B cell (primary cell): ENCODE measurements at regions not wholly inside any gene's neighbourhood (a gene's known extent, or its start where the extent isn't known, plus 50 kb on each side); places are given as distances from the start of the nearest gene placed in this dataset.
A peak's percentile ranks its signal among the peaks of the same experiment; 100 is the strongest.

Experiments
- ATAC-seq: fragments of 200-7000 bp; cut with Tn5 transposase; one replicate; pipeline ENCODE4 v1.10.0; 2021; ENCODE audit warnings: low read depth, mild to moderate bottlenecking, moderate number of reproducible peaks, moderate library complexity
- CTCF ChIA-PET: fragments of 350-600 bp; sonication (Branson Sonifier 250); formaldehyde crosslinking; loops from one replicate; lab custom pipeline; 2021; ENCODE audit warnings: antibody characterized with exemption, inconsistent platforms; lab: Charles Lee
- POLR2A ChIA-PET: fragments of 350-600 bp; sonication (Branson Sonifier 250); formaldehyde crosslinking; loops from one replicate; lab custom pipeline; 2021; ENCODE audit warnings: antibody characterized with exemption; lab: Charles Lee
- DNase-seq: peaks from one replicate; pipeline ENCODE4 v3.0.0; 2013
- H2AFZ ChIP-seq: 2 replicates; pipeline ENCODE4 v1.6.1; 2012; ENCODE audit warnings: mild to moderate bottlenecking, low read depth, low read length; ENCODE audit not compliant: insufficient read depth, poor library complexity, severe bottlenecking
- H3K27ac ChIP-seq, 2 donors: 1 replicate in 1 of 2; 2 replicates in 1 of 2; pipeline ENCODE4 v1.5.1; 2012 to 2013; ENCODE audit warnings: low read length in 2 of 2, mild to moderate bottlenecking in 2 of 2, moderate library complexity in 1 of 2
- H3K27me3 ChIP-seq, 4 experiments: fragments of 200-600 bp in 1 of 4; sonication (generic) in 1 of 4; replicated peaks in 1 of 4; 1 replicate in 2 of 4; 2 replicates in 2 of 4; pipeline versions ENCODE4 v1.6.1 to v1.7.0; 2013 to 2016; ENCODE audit warnings: low read length in 3 of 4, mild to moderate bottlenecking in 2 of 4, mixed read lengths in 1 of 4, moderate library complexity in 1 of 4; ENCODE audit not compliant: insufficient read depth in 4 of 4, control insufficient read depth in 3 of 4; ENCODE audit errors: control extremely low read depth in 1 of 4
- H3K36me3 ChIP-seq, 2 experiments: replicated peaks in 1 of 2; 1 replicate in 1 of 2; 2 replicates in 1 of 2; pipeline versions ENCODE4 v1.6.1 to v1.7.1; 2013; ENCODE audit warnings: low read length in 1 of 2; ENCODE audit not compliant: insufficient read depth in 2 of 2, control insufficient read depth in 1 of 2; ENCODE audit errors: control extremely low read depth in 1 of 2, extremely low read depth in 1 of 2
- H3K4me1 ChIP-seq, 2 donors: fragments of 200-600 bp in 1 of 2; sonication (generic) in 1 of 2; 1 replicate in 1 of 2; 2 replicates in 1 of 2; pipeline versions ENCODE4 v1.5.1 to v1.6.1; 2013 to 2017; ENCODE audit warnings: low read length in 2 of 2; ENCODE audit not compliant: control insufficient read depth in 2 of 2, insufficient read depth in 2 of 2
- H3K4me2 ChIP-seq: replicated peaks from 2 replicates; pipeline ENCODE3; 2012; ENCODE audit warnings: mild to moderate bottlenecking, low read depth, low read length; ENCODE audit not compliant: poor library complexity, severe bottlenecking
- H3K4me3 ChIP-seq, 5 experiments: fragments of 200-600 bp in 1 of 5; sonication (generic) in 1 of 5; 1 replicate in 3 of 5; 2 replicates in 2 of 5; pipeline versions ENCODE4 v1.5.1 to v1.7.0; 2011 to 2016; ENCODE audit warnings: low read length in 4 of 5, mild to moderate bottlenecking in 4 of 5, low read depth in 2 of 5, control low read depth in 1 of 5, moderate library complexity in 1 of 5; ENCODE audit not compliant: insufficient read depth in 1 of 5; ENCODE audit errors: control extremely low read depth in 1 of 5, extremely low read depth in 1 of 5
- H3K79me2 ChIP-seq: fragments of 200-600 bp; sonication (generic); one replicate; pipeline ENCODE4 v1.6.0; 2016; ENCODE audit warnings: low read length; ENCODE audit not compliant: control insufficient read depth, insufficient read depth
- H3K9ac ChIP-seq: fragments of 200-600 bp; sonication (generic); 2 replicates; pipeline ENCODE4 v1.6.1; 2017; ENCODE audit warnings: mild to moderate bottlenecking, low read length, moderate library complexity
- H3K9me3 ChIP-seq, 3 donors: one replicate each; pipeline versions ENCODE4 v1.6.1 to v1.7.1; 2013; ENCODE audit warnings: low read length in 2 of 3; ENCODE audit not compliant: control insufficient read depth in 2 of 3, insufficient read depth in 1 of 3; ENCODE audit errors: control extremely low read depth in 1 of 3
- H4K20me1 ChIP-seq: 2 replicates; pipeline ENCODE4 v1.6.0; 2012; ENCODE audit warnings: mild to moderate bottlenecking, low read length; ENCODE audit not compliant: insufficient read depth, control insufficient read depth, poor library complexity, severe bottlenecking
- H3K27ac Mint-ChIP-seq: one replicate; pipeline ENCODE4 v1.8.0; 2021; ENCODE audit warnings: mixed read lengths
- H3K27me3 Mint-ChIP-seq: one replicate; pipeline ENCODE4 v1.8.0; 2021; ENCODE audit warnings: mixed read lengths
- H3K4me1 Mint-ChIP-seq: one replicate; pipeline ENCODE4 v1.8.0; 2021; ENCODE audit warnings: mixed read lengths
- H3K4me3 Mint-ChIP-seq: one replicate; pipeline ENCODE4 v1.8.0; 2021; ENCODE audit warnings: mixed read lengths
- H3K9me3 Mint-ChIP-seq: one replicate; pipeline ENCODE4 v1.8.0; 2022; ENCODE audit warnings: mixed read lengths; ENCODE audit not compliant: insufficient read depth
- EZH2 ChIP-seq: IDR thresholded peaks from 2 replicates; pipeline ENCODE4 v1.6.1; 2012; ENCODE audit warnings: borderline replicate concordance, low read depth, mild to moderate bottlenecking, moderate library complexity, low read length; ENCODE audit not compliant: insufficient read depth, poor library complexity, severe bottlenecking
- WGBS: methylation state at CpG from one replicate; pipeline ENCODE4 v1.1.5; 2013; ENCODE audit warnings: missing lambda C conversion rate; ENCODE audit not compliant: insufficient coverage; 5-methylcytosine and 5-hydroxymethylcytosine counted together
- intact Hi-C: fragments of 100-400 bp; cut with micrococcal nuclease; formaldehyde crosslinking; loops from one replicate; pipeline ENCODE4 v1.10.0; 2022
- TF ChIP-seq, protein P1 (sequence below): fragments of 200-600 bp; IDR thresholded peaks from one replicate; pipeline ENCODE4 v1.8.0; 2022; ENCODE audit warnings: antibody characterized with exemption, mild to moderate bottlenecking

- no peak for ATAC-seq
- Histone ChIP-seq H3K4me1 (no peaks in the 10 kb centered on the region), H3K27me3 (peaks cover 0 to 17% (median 7%) of the 10 kb centered on the region in 4 experiments), H3K4me3 (no peak overlapping the region), H3K36me3 (no peaks in the 10 kb centered on the region), H2AFZ (no peak overlapping the region), H3K4me2 (no peak overlapping the region), H4K20me1 (no peaks in the 10 kb centered on the region), H3K27ac (no peak overlapping the region), H3K9me3 (no peaks in the 10 kb centered on the region), H3K9ac (no peak overlapping the region), H3K79me2 (no peaks in the 10 kb centered on the region)
- no peaks in the 10 kb centered on the region for H3K4me1 Mint-ChIP-seq
- peak overlapping the region; percentile 47 for H3K27ac Mint-ChIP-seq
- intact Hi-C loops, result loop anchor here (10.0 kb wide), 1 partner anchor 812 kb away; no protein-coding TSS in a partner anchor
- H3K27me3 Mint-ChIP-seq, result peaks cover 31% of the 10 kb centered on the region
- H3K9me3 Mint-ChIP-seq, result no peaks in the 10 kb centered on the region
- TF ChIP-seq, protein P1, sequence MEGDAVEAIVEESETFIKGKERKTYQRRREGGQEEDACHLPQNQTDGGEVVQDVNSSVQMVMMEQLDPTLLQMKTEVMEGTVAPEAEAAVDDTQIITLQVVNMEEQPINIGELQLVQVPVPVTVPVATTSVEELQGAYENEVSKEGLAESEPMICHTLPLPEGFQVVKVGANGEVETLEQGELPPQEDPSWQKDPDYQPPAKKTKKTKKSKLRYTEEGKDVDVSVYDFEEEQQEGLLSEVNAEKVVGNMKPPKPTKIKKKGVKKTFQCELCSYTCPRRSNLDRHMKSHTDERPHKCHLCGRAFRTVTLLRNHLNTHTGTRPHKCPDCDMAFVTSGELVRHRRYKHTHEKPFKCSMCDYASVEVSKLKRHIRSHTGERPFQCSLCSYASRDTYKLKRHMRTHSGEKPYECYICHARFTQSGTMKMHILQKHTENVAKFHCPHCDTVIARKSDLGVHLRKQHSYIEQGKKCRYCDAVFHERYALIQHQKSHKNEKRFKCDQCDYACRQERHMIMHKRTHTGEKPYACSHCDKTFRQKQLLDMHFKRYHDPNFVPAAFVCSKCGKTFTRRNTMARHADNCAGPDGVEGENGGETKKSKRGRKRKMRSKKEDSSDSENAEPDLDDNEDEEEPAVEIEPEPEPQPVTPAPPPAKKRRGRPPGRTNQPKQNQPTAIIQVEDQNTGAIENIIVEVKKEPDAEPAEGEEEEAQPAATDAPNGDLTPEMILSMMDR, result no peak
- no peak for TF ChIP-seq EZH2
- ChIA-PET POLR2A (interaction anchor here (1.0 to 1.1 kb wide), 2 partner anchors 65 to 247 kb away, joined by 3 read pairs; partner anchors contain the start of genes C9orf43 and POLE3), CTCF (interaction anchor here (0.6 to 11.8 kb wide), 46 partner anchors 7 to 812 kb away, joined by 3 to 411 read pairs (median 6); partner anchors contain the start of genes ALAD, C9orf43, CDC26 and FKBP15)
- peak; percentile 13 for DNase-seq
- no peak overlapping the region for H3K4me3 Mint-ChIP-seq
- WGBS, result 82% methylated on average over 19 of the region's 21 CpGs
These were observed 193.5 kb downstream of the RGS3 start for GRCh38 chr9:113656771-113657670.
